H9 (cell line): ENCODE measurements at regions not wholly inside any gene's neighbourhood (a gene's known extent, or its start where the extent isn't known, plus 50 kb on each side); places are given as distances from the start of the nearest gene placed in this dataset.

Source experiments
- DNase-seq: peaks from one replicate; pipeline ENCODE4 v3.0.0-alpha.2; 2017
- H2AFZ ChIP-seq: one replicate; pipeline ENCODE4 v1.6.1; 2013; ENCODE audit warnings: mild to moderate bottlenecking, low read length, control low read depth, moderate library complexity
- H2AK5ac ChIP-seq: 2 replicates; pipeline ENCODE4 v1.6.1; 2013; ENCODE audit warnings: low read length, control low read depth, mixed read lengths; ENCODE audit not compliant: insufficient read length
- H2BK120ac ChIP-seq: one replicate; pipeline ENCODE4 v1.6.1; 2013; ENCODE audit warnings: low read depth, mild to moderate bottlenecking, low read length, control low read depth, inconsistent platforms; ENCODE audit not compliant: poor library complexity, severe bottlenecking
- H2BK12ac ChIP-seq: 2 replicates; pipeline ENCODE4 v1.6.1; 2013; ENCODE audit warnings: low read length, control low read depth, mixed read lengths, low read depth; ENCODE audit not compliant: insufficient read length
- H2BK15ac ChIP-seq: 2 replicates; pipeline ENCODE4 v1.6.1; 2013; ENCODE audit warnings: low read depth, low read length, control low read depth
- H2BK20ac ChIP-seq: one replicate; pipeline ENCODE4 v1.6.1; 2013; ENCODE audit warnings: low read depth, mild to moderate bottlenecking, low read length, control low read depth, inconsistent platforms; ENCODE audit not compliant: poor library complexity, severe bottlenecking
- H2BK5ac ChIP-seq: 2 replicates; pipeline ENCODE4 v1.6.1; 2013; ENCODE audit warnings: low read length, control low read depth, mixed read lengths; ENCODE audit not compliant: insufficient read length
- H3K14ac ChIP-seq: 2 replicates; pipeline ENCODE4 v1.6.1; 2013; ENCODE audit warnings: low read length, control low read depth; ENCODE audit not compliant: insufficient read depth
- H3K18ac ChIP-seq: 2 replicates; pipeline ENCODE4 v1.6.1; 2013; ENCODE audit warnings: low read depth, mild to moderate bottlenecking, mixed read lengths, low read length, control low read depth; ENCODE audit not compliant: insufficient read length
- H3K23ac ChIP-seq: 2 replicates; pipeline ENCODE4 v1.6.1; 2013; ENCODE audit warnings: low read length, control low read depth, mixed read lengths, low read depth; ENCODE audit not compliant: insufficient read length
- H3K23me2 ChIP-seq: 2 replicates; pipeline ENCODE4 v1.6.1; 2013; ENCODE audit warnings: low read depth, mild to moderate bottlenecking, mixed read lengths, low read length, control low read depth; ENCODE audit not compliant: insufficient read length, poor library complexity, severe bottlenecking
- H3K27ac ChIP-seq: 2 replicates; pipeline ENCODE4 v1.5.1; 2013; ENCODE audit warnings: low read length, control low read depth, mixed read lengths, low read depth; ENCODE audit not compliant: insufficient read length
- H3K27me3 ChIP-seq: 2 replicates; pipeline ENCODE4 v1.6.1; 2013; ENCODE audit warnings: low read length, control low read depth, inconsistent platforms; ENCODE audit not compliant: insufficient read depth
- H3K4ac ChIP-seq: 2 replicates; pipeline ENCODE4 v1.6.1; 2013; ENCODE audit warnings: low read depth, mild to moderate bottlenecking, control low read depth, inconsistent platforms, low read length, moderate library complexity
- H3K4me1 ChIP-seq: 2 replicates; pipeline ENCODE4 v1.6.1; 2013; ENCODE audit warnings: low read length, control low read depth, inconsistent platforms; ENCODE audit not compliant: insufficient read depth
- H3K4me2 ChIP-seq: 2 replicates; pipeline ENCODE4 v1.6.1; 2013; ENCODE audit warnings: low read length, control low read depth, mixed read lengths; ENCODE audit not compliant: insufficient read length, insufficient read depth
- H3K56ac ChIP-seq: 2 replicates; pipeline ENCODE4 v1.6.1; 2013; ENCODE audit warnings: low read depth, mild to moderate bottlenecking, mixed read lengths, low read length, control low read depth; ENCODE audit not compliant: insufficient read length
- H3K79me1 ChIP-seq: 2 replicates; pipeline ENCODE4 v1.6.1; 2013; ENCODE audit warnings: low read depth, mild to moderate bottlenecking, moderate library complexity, low read length, control low read depth, inconsistent platforms; ENCODE audit not compliant: insufficient read depth, poor library complexity, severe bottlenecking
- H3K79me2 ChIP-seq: 2 replicates; pipeline ENCODE4 v1.6.1; 2013; ENCODE audit warnings: low read length, control low read depth, inconsistent platforms; ENCODE audit not compliant: insufficient read depth
- H3K9ac ChIP-seq: 2 replicates; pipeline ENCODE4 v1.6.1; 2013; ENCODE audit warnings: low read length, control low read depth, mixed read lengths; ENCODE audit not compliant: insufficient read length; ENCODE audit errors: extremely low read depth
- H3K9me3 ChIP-seq: one replicate; pipeline ENCODE4 v1.6.1; 2013; ENCODE audit warnings: low read depth, low read length, inconsistent platforms; ENCODE audit not compliant: control insufficient read depth
- H3T11ph ChIP-seq: one replicate; pipeline ENCODE4 v1.6.1; 2013; ENCODE audit warnings: mild to moderate bottlenecking, low read length, control low read depth, inconsistent platforms
- H4K20me1 ChIP-seq: one replicate; pipeline ENCODE4 v1.6.1; 2013; ENCODE audit not compliant: control insufficient read depth, insufficient read length, insufficient read depth
- H4K5ac ChIP-seq: 2 replicates; pipeline ENCODE4 v1.6.1; 2013; ENCODE audit warnings: low read depth, mild to moderate bottlenecking, mixed read lengths, low read length, control low read depth; ENCODE audit not compliant: insufficient read length
- H4K8ac ChIP-seq: replicated peaks from 2 replicates; pipeline ENCODE4 v1.6.1; 2013; ENCODE audit warnings: low read length, control low read depth, mixed read lengths, low read depth; ENCODE audit not compliant: insufficient read length
- H4K91ac ChIP-seq: 2 replicates; pipeline ENCODE4 v1.6.1; 2013; ENCODE audit warnings: low read depth, mild to moderate bottlenecking, moderate library complexity, mixed read lengths, low read length, control low read depth; ENCODE audit not compliant: insufficient read length
- H3K27ac Mint-ChIP-seq, 3 experiments: 2 replicates in 2 of 3; 3 replicates in 1 of 3; pipeline ENCODE4 v1.8.0; 2020 to 2021; ENCODE audit warnings: mixed read lengths in 3 of 3, mild to moderate bottlenecking in 1 of 3, moderate library complexity in 1 of 3
- H3K27me3 Mint-ChIP-seq: 2 replicates; pipeline ENCODE4 v1.8.0; 2021; ENCODE audit warnings: low read depth, mild to moderate bottlenecking, moderate library complexity, mixed read lengths
- H3K36me3 Mint-ChIP-seq, 3 experiments: 2 replicates in 2 of 3; 3 replicates in 1 of 3; pipeline ENCODE4 v1.8.0; 2020 to 2021; ENCODE audit warnings: low read depth in 3 of 3, mixed read lengths in 3 of 3; ENCODE audit not compliant: insufficient read depth in 1 of 3
- H3K4me1 Mint-ChIP-seq, 2 experiments: 2 replicates each; pipeline ENCODE4 v1.8.0; 2020; ENCODE audit warnings: mixed read lengths in 2 of 2
- H3K4me3 Mint-ChIP-seq, 2 experiments: 2 replicates in 1 of 2; 3 replicates in 1 of 2; pipeline ENCODE4 v1.8.0; 2020 to 2021; ENCODE audit warnings: mild to moderate bottlenecking in 2 of 2, mixed read lengths in 2 of 2, moderate library complexity in 1 of 2
- H3K9me3 Mint-ChIP-seq, 2 experiments: 2 replicates in 1 of 2; 3 replicates in 1 of 2; pipeline ENCODE4 v1.8.0; 2020; ENCODE audit warnings: mild to moderate bottlenecking in 2 of 2, mixed read lengths in 2 of 2, moderate library complexity in 1 of 2
- WGBS: extraction: QIAGEN DNeasy Blood & Tissue Kit; methylation state at CpG from one replicate; pipeline ENCODE4 v1.1.7; 2013; ENCODE audit warnings: missing lambda C conversion rate, low lambda C conversion rate, mixed read lengths; ENCODE audit not compliant: insufficient read length; ENCODE audit errors: extremely low coverage; 5-methylcytosine and 5-hydroxymethylcytosine counted together
- TF ChIP-seq, protein P1 (sequence below): fragments of 200-600 bp; sonication (generic); conservative IDR thresholded peaks from 3 replicates; pipeline ENCODE4 v1.8.0; 2021; ENCODE audit warnings: antibody characterized with exemption, mild to moderate bottlenecking

DNA sequence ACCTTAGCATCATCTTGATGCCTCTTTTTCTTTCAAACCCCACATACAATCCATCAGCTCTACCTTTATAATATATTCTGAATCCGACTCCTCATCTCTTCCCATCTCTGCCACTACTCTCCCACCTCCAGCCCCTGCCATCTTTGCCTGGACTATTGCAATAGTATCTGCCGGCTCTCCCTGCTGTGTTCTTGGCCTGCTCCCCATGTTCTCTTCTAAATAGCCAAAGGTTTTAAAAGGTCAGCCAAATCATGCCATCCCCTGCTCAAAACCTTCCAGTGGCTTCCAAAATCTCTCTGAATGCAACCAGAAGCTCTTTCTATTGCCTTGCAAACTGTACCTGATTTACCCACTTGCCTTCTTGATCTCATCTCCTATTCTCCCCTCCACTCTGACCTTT lies 266.0 kb downstream of the PTTG2 start:
- Histone ChIP-seq H3K23ac (no peak overlapping the region), H3K9me3 (no peaks in the 10 kb centered on the region), H2AK5ac (no peak overlapping the region), H3K27ac (no peak overlapping the region), H3K79me1 (no peaks in the 10 kb centered on the region), H2AFZ (no peak overlapping the region), H3K14ac (no peak overlapping the region), H4K5ac (no peak overlapping the region), H4K8ac (no peak overlapping the region), H3T11ph (no peak overlapping the region), H3K18ac (no peak overlapping the region), H4K20me1 (no peaks in the 10 kb centered on the region), H3K27me3 (no peaks in the 10 kb centered on the region), H3K56ac (no peak overlapping the region), H4K91ac (no peak overlapping the region), H2BK5ac (no peak overlapping the region), H3K4me1 (no peaks in the 10 kb centered on the region; the same call in 1 of the 2 replicates), H3K9ac (no peak overlapping the region), H3K23me2 (no peaks in the 10 kb centered on the region), H2BK15ac (no peak overlapping the region), H3K4ac (no peak overlapping the region), H2BK12ac (no peak overlapping the region), H3K79me2 (no peaks in the 10 kb centered on the region), H2BK20ac (no peak overlapping the region), H2BK120ac (no peak overlapping the region), H3K4me2 (no peak overlapping the region)
- Mint-ChIP-seq H3K9me3 (no peaks in the 10 kb centered on the region), H3K4me3 (no peak overlapping the region), H3K27me3 (no peaks in the 10 kb centered on the region; the same call in 1 of the 2 replicates), H3K36me3 (no peaks in the 10 kb centered on the region), H3K4me1 (no peaks in the 10 kb centered on the region), H3K27ac (peak overlapping the region in 1 of 3 experiments; percentile 19; a peak in 2 of 7 replicates)
- no peak for DNase-seq
- WGBS: 100% methylated on average over 1 of the region's 2 CpGs
- TF ChIP-seq, protein P1, sequence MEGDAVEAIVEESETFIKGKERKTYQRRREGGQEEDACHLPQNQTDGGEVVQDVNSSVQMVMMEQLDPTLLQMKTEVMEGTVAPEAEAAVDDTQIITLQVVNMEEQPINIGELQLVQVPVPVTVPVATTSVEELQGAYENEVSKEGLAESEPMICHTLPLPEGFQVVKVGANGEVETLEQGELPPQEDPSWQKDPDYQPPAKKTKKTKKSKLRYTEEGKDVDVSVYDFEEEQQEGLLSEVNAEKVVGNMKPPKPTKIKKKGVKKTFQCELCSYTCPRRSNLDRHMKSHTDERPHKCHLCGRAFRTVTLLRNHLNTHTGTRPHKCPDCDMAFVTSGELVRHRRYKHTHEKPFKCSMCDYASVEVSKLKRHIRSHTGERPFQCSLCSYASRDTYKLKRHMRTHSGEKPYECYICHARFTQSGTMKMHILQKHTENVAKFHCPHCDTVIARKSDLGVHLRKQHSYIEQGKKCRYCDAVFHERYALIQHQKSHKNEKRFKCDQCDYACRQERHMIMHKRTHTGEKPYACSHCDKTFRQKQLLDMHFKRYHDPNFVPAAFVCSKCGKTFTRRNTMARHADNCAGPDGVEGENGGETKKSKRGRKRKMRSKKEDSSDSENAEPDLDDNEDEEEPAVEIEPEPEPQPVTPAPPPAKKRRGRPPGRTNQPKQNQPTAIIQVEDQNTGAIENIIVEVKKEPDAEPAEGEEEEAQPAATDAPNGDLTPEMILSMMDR: no peak
